Endodermal cell (in vitro differentiated cells): ENCODE measurements at regions not wholly inside any gene's neighbourhood (a gene's known extent, or its start where the extent isn't known, plus 50 kb on each side); places are given as distances from the start of the nearest gene placed in this dataset.

ENCODE experiments used
- DNase-seq: peaks from one replicate; pipeline ENCODE4 v3.0.0-alpha.2; 2017
- H3K27ac ChIP-seq: 2 replicates; pipeline ENCODE4 v1.5.1; 2013; ENCODE audit warnings: mild to moderate bottlenecking, low read depth, low read length, moderate library complexity
- H3K27me3 ChIP-seq: 2 replicates; pipeline ENCODE4 v1.6.1; 2013; ENCODE audit warnings: mild to moderate bottlenecking, low read length, moderate library complexity; ENCODE audit not compliant: insufficient read depth, control insufficient read depth, poor library complexity, severe bottlenecking
- H3K36me3 ChIP-seq: 2 replicates; pipeline ENCODE4 v1.7.0; 2013; ENCODE audit warnings: mild to moderate bottlenecking, low read length, moderate library complexity; ENCODE audit not compliant: control insufficient read depth, insufficient read depth
- H3K4me1 ChIP-seq: one replicate; pipeline ENCODE4 v1.7.0; 2013; ENCODE audit warnings: low read length; ENCODE audit not compliant: control insufficient read depth, insufficient read depth
- H3K4me3 ChIP-seq: 2 replicates; pipeline ENCODE4 v1.5.1; 2013; ENCODE audit warnings: mild to moderate bottlenecking, low read length, moderate library complexity
- H3K9ac ChIP-seq: 2 replicates; pipeline ENCODE4 v1.6.1; 2013; ENCODE audit warnings: mild to moderate bottlenecking, low read length, moderate library complexity; ENCODE audit not compliant: poor library complexity, severe bottlenecking; ENCODE audit errors: extremely low read depth
- H3K9me3 ChIP-seq: 2 replicates; pipeline ENCODE4 v1.6.1; 2013; ENCODE audit warnings: mild to moderate bottlenecking, low read length, moderate library complexity; ENCODE audit not compliant: control insufficient read depth
- H3K27ac Mint-ChIP-seq: 2 replicates; pipeline ENCODE4 v1.8.0; 2020; ENCODE audit warnings: mixed read lengths
- H3K27me3 Mint-ChIP-seq: 2 replicates; pipeline ENCODE4 v1.8.0; 2021; ENCODE audit warnings: mild to moderate bottlenecking, mixed read lengths; ENCODE audit not compliant: insufficient read depth
- H3K36me3 Mint-ChIP-seq: 2 replicates; pipeline ENCODE4 v1.8.0; 2020; ENCODE audit warnings: low read depth, mixed read lengths
- H3K4me1 Mint-ChIP-seq: 2 replicates; pipeline ENCODE4 v1.8.0; 2020; ENCODE audit warnings: mixed read lengths
- H3K4me3 Mint-ChIP-seq: 2 replicates; pipeline ENCODE4 v1.8.0; 2020; ENCODE audit warnings: mild to moderate bottlenecking, moderate library complexity, mixed read lengths
- H3K9me3 Mint-ChIP-seq: 2 replicates; pipeline ENCODE4 v1.8.0; 2020; ENCODE audit warnings: mild to moderate bottlenecking, mixed read lengths
- CTCF ChIP-seq: fragments of 200-600 bp; sonication (generic); conservative IDR thresholded peaks from 2 replicates; pipeline ENCODE4 v1.5.0; 2021; ENCODE audit warnings: antibody characterized with exemption, mild to moderate bottlenecking
- WGBS, 2 experiments: methylation state at CpG; one replicate each; pipeline versions ENCODE4 v1.1.5 to v1.1.7; 2013; ENCODE audit warnings: missing lambda C conversion rate in 2 of 2, mixed read lengths in 1 of 2; ENCODE audit not compliant: insufficient coverage in 1 of 2, insufficient read length in 1 of 2; 5-methylcytosine and 5-hydroxymethylcytosine counted together

- no peak overlapping the region for H3K4me3 ChIP-seq
- H3K27ac Mint-ChIP-seq = no peak overlapping the region
- no peaks in the 10 kb centered on the region for H3K27me3 ChIP-seq
- 94 to 100% methylated on average over 2 of the region's 2 CpGs for WGBS, 2 experiments
- no peaks in the 10 kb centered on the region for H3K9me3 Mint-ChIP-seq
- H3K36me3 Mint-ChIP-seq = no peaks in the 10 kb centered on the region
- no peak for DNase-seq
- H3K9me3 ChIP-seq = no peaks in the 10 kb centered on the region
- TF ChIP-seq CTCF = no peak
- H3K27ac ChIP-seq = no peak overlapping the region
- H3K4me1 ChIP-seq = peaks cover 12% of the 10 kb centered on the region
- H3K27me3 Mint-ChIP-seq = peaks cover 3% of the 10 kb centered on the region
- H3K9ac ChIP-seq = no peak overlapping the region
- peaks cover 33% of the 10 kb centered on the region for H3K4me1 Mint-ChIP-seq
- H3K36me3 ChIP-seq = no peaks in the 10 kb centered on the region
- no peak overlapping the region for H3K4me3 Mint-ChIP-seq
Observed at GRCh38 chr13:99907038-99907437, 64.5 kb downstream of the ZIC5 start.

- Histone ChIP-seq H3K4me3 (no peak overlapping the region), H3K27ac (no peak overlapping the region), H3K27me3 (no peaks in the 10 kb centered on the region), H3K36me3 (no peaks in the 10 kb centered on the region), H3K4me1 (peaks cover 12% of the 10 kb centered on the region), H3K9ac (no peak overlapping the region), H3K9me3 (no peaks in the 10 kb centered on the region)
- no peak overlapping the region for H3K4me3 Mint-ChIP-seq
- H3K36me3 Mint-ChIP-seq = no peaks in the 10 kb centered on the region
- H3K9me3 Mint-ChIP-seq = no peaks in the 10 kb centered on the region
- no peak for TF ChIP-seq CTCF
- H3K27me3 Mint-ChIP-seq = no peaks in the 10 kb centered on the region
- peaks cover 25% of the 10 kb centered on the region for H3K4me1 Mint-ChIP-seq
- DNase-seq = no peak
- 92 to 95% methylated on average over 1 to 4 of the region's 4 CpGs for WGBS, 2 experiments
- no peak overlapping the region for H3K27ac Mint-ChIP-seq
Observed at GRCh38 chr13:99905814-99906213, 65.8 kb downstream of the ZIC5 start.

- no peak overlapping the region for H3K27ac Mint-ChIP-seq
- H3K4me3 Mint-ChIP-seq = no peak overlapping the region
Observed at GRCh38 chr13:99905224-99905623, 66.3 kb downstream of the ZIC5 start.

More at GRCh38 chr13:99905224-99905623, 66.3 kb downstream of the ZIC5 start:
- Mint-ChIP-seq H3K4me1 (peaks cover 23% of the 10 kb centered on the region), H3K27me3 (no peaks in the 10 kb centered on the region), H3K9me3 (no peaks in the 10 kb centered on the region), H3K36me3 (no peaks in the 10 kb centered on the region)
- H3K9ac ChIP-seq = no peak overlapping the region
- no peaks in the 10 kb centered on the region for H3K27me3 ChIP-seq
- no peak for DNase-seq
- 82 to 86% methylated on average over 4 to 5 of the region's 5 CpGs for WGBS, 2 experiments
- H3K4me1 ChIP-seq = peaks cover 11% of the 10 kb centered on the region
- no peaks in the 10 kb centered on the region for H3K36me3 ChIP-seq
- TF ChIP-seq CTCF = no peak
- no peaks in the 10 kb centered on the region for H3K9me3 ChIP-seq
- H3K4me3 ChIP-seq = no peak overlapping the region
- no peak overlapping the region for H3K27ac ChIP-seq
